Astrocyte of the spinal cord (primary cell): ENCODE measurements at regions not wholly inside any gene's neighbourhood (a gene's known extent, or its start where the extent isn't known, plus 50 kb on each side); places are given as distances from the start of the nearest gene placed in this dataset.

Experiments
- DNase-seq: peaks from one replicate; pipeline ENCODE4 v3.0.0; 2011; ENCODE audit warnings: low read depth, low spot score
- H3K4me3 ChIP-seq: 2 replicates; pipeline ENCODE4 v1.5.1; 2011; ENCODE audit warnings: low read depth, mild to moderate bottlenecking, low read length, moderate library complexity
- CTCF ChIP-seq: IDR thresholded peaks from 2 replicates; pipeline ENCODE4 v1.5.1; 2012; ENCODE audit warnings: low read depth, mild to moderate bottlenecking, low read length, inconsistent platforms
- in situ Hi-C: cut with HindIII; loops from 2 replicates; pipeline ENCODE4 v1.10.0; 2017; ENCODE audit warnings: low sequenced_read_pairs

DNA sequence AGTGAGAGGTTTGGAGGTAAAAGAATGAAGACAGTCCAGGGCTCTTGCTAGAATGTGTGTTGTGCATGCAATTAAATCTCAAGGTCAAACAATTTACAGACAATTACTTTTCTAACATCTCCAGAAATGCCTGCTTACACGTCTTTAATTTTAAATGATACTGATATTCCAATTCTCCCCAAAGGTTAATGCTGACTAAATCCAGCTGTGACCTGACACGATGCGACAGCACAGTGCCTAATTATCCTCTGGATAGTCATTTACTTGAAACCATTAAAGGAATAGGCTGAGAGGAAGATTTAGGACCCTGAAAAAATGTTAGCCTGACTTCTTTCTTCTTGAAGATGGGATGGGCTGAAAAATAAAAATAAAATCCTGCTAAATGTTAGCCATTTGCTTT is 178.2 kb upstream of the MMS22L start:
- no peak for TF ChIP-seq CTCF
- no peak for DNase-seq
- H3K4me3 ChIP-seq: no peak overlapping the region
- in situ Hi-C loops: no loop called here

- H3K4me3 ChIP-seq: no peak overlapping the region
- TF ChIP-seq CTCF: no peak
- DNase-seq: no peak
- in situ Hi-C loops: no loop called here
These were observed 179.0 kb upstream of the MMS22L start for GRCh38 chr6:97462031-97462430.

DNA sequence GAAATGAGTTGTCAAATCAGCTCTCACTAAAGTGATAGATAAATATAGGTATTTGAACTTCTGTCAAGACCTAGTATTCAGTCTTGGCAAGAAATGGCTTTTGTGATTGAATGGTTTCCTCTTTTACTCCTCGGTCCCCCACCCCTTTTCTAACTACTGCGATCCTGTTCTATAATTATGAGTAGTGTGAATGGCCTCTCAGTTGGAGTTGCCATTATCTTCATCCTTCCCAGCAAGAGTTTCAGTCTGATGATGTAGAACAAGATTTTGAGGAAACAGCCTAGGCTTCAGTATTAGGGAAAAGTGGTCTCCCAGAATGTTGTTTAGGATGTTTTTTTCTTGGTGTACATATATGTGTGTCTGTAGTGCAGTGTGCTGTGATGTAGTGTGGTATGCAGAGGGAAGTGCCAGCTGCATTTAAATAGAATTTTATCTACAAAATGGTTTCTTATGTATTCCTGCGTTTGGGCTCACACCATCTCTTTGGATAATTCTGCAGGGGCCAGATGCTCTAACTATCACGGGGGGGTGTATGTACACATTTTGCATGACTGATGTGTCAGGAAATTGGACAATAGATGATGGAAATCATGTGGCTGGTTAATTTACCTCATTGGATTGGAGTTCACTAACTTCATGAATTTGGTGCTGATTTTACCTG is 180.1 kb upstream of the MMS22L start:
- no peak overlapping the region for H3K4me3 ChIP-seq
- in situ Hi-C loops: no loop called here
- no peak for DNase-seq
- no peak for TF ChIP-seq CTCF

GRCh38 chr6:97465877-97466561 is 183.0 kb upstream of the MMS22L start:
- no peak overlapping the region for H3K4me3 ChIP-seq
- no peak for TF ChIP-seq CTCF
- in situ Hi-C loops: no loop called here
- DNase-seq: no peak

GRCh38 chr6:97468981-97469380 is 186.0 kb upstream of the MMS22L start:
- no peak for DNase-seq
- in situ Hi-C loops: no loop called here
- H3K4me3 ChIP-seq: no peak overlapping the region
- TF ChIP-seq CTCF: no peak

- in situ Hi-C loops: no loop called here
- H3K4me3 ChIP-seq: no peak overlapping the region
- no peak for DNase-seq
- TF ChIP-seq CTCF: no peak
These were observed 186.4 kb upstream of the MMS22L start for GRCh38 chr6:97469451-97469850.
